Activated CD4-positive, alpha-beta T cell treated with anti-CD3 and anti-CD28 coated beads, Interleukin-2, Interleukin-6, amounts not matched to agents 100 ng/mL and 50 ng/mL, durations not matched to agents 16 hours and 8 hours (primary cell): ENCODE measurements at regions not wholly inside any gene's neighbourhood (a gene's known extent, or its start where the extent isn't known, plus 50 kb on each side); places are given as distances from the start of the nearest gene placed in this dataset.
"Not testable (repeated sequence)": the region's sequence is repeated elsewhere in the genome, so short reads cannot be mapped to it uniquely, and the experiment has no call there.

Experiments used
- DNase-seq: peaks from one replicate; pipeline ENCODE4 v3.0.0-alpha.2; 2020

- DNase-seq: no peak
Observed at GRCh38 chrX:97863261-97863660, 979.6 kb downstream of the RPA4 start.

- DNase-seq: no peak
Observed at GRCh38 chrX:97867266-97867665, 983.6 kb downstream of the RPA4 start.

GRCh38 chrX:97876697-97877407, 993.1 kb downstream of the RPA4 start:
- no peak for DNase-seq

GRCh38 chrX:97882306-97882705, 998.6 kb downstream of the RPA4 start:
- no peak for DNase-seq

- no peak for DNase-seq
Observed at GRCh38 chrX:97895751-97896150, 1012.0 kb downstream of the RPA4 start.

- DNase-seq: no peak
Observed at GRCh38 chrX:97897998-97898397, 1014.3 kb downstream of the RPA4 start.

- DNase-seq: no peak
Observed at GRCh38 chrX:97898798-97899197, 1015.1 kb downstream of the RPA4 start.

- DNase-seq: no peak
Observed at GRCh38 chrX:97907791-97908190, 1024.1 kb downstream of the RPA4 start.

GRCh38 chrX:97909245-97909644, 1025.5 kb downstream of the RPA4 start:
- no peak for DNase-seq

- DNase-seq: not testable (repeated sequence)
Observed at GRCh38 chrX:97915390-97915789, 1031.7 kb downstream of the RPA4 start.

GRCh38 chrX:97921223-97921622, 1037.5 kb downstream of the RPA4 start:
- DNase-seq: not testable (repeated sequence)

GRCh38 chrX:97931586-97931985, 1047.9 kb downstream of the RPA4 start:
- no peak for DNase-seq

- DNase-seq: no peak
Observed at GRCh38 chrX:97936296-97936695, 1052.6 kb downstream of the RPA4 start.

- DNase-seq: no peak
Observed at GRCh38 chrX:97938706-97939105, 1055.0 kb downstream of the RPA4 start.

GRCh38 chrX:97968376-97969163, 1084.9 kb downstream of the RPA4 start:
- DNase-seq: no peak

GRCh38 chrX:97984641-97985040, 1100.9 kb downstream of the RPA4 start:
- no peak for DNase-seq

- DNase-seq: no peak
Observed at GRCh38 chrX:97985096-97985495, 1101.4 kb downstream of the RPA4 start.

- no peak for DNase-seq
Observed at GRCh38 chrX:97987979-97988378, 1104.3 kb downstream of the RPA4 start.

GRCh38 chrX:97995834-97996233, 1112.1 kb downstream of the RPA4 start:
- DNase-seq: no peak

- DNase-seq: no peak
Observed at GRCh38 chrX:98028691-98029090, 1145.0 kb downstream of the RPA4 start.

GRCh38 chrX:98029861-98030260, 1146.2 kb downstream of the RPA4 start:
- DNase-seq: no peak

- no peak for DNase-seq
Observed at GRCh38 chrX:98057176-98057575, 1173.5 kb downstream of the RPA4 start.

- DNase-seq: no peak
Observed at GRCh38 chrX:98065151-98065550, 1181.4 kb downstream of the RPA4 start.

GRCh38 chrX:98067611-98068010, 1183.9 kb downstream of the RPA4 start:
- no peak for DNase-seq
